HCT116 (cell line): ENCODE measurements at regions not wholly inside any gene's neighbourhood (a gene's known extent, or its start where the extent isn't known, plus 50 kb on each side); places are given as distances from the start of the nearest gene placed in this dataset.

Source experiments
- POLR2A ChIP-seq: IDR thresholded peaks from 2 replicates; pipeline ENCODE4 v1.7.0; 2011; ENCODE audit warnings: borderline replicate concordance; ENCODE audit not compliant: insufficient read depth, insufficient read length; ENCODE audit errors: extremely low read depth
- POLR2AphosphoS5 ChIP-seq: IDR thresholded peaks from 2 replicates; pipeline ENCODE4 v1.6.1; 2011; ENCODE audit warnings: mild to moderate bottlenecking, low read depth, low read length, moderate library complexity
- RAD21 ChIP-seq: IDR thresholded peaks from 2 replicates; pipeline ENCODE4 v1.6.1; 2012; ENCODE audit warnings: low read depth, mild to moderate bottlenecking
- SP1 ChIP-seq: IDR thresholded peaks from 2 replicates; pipeline ENCODE4 v1.6.1; 2012; ENCODE audit warnings: low read depth
- TF ChIP-seq, protein P1 (sequence below), 3 experiments: fragments of 200-600 bp in 1 of 3; sonication (generic) in 1 of 3; IDR thresholded peaks in 2 of 3; conservative IDR thresholded peaks in 1 of 3; 2 replicates each; pipeline ENCODE4 v1.5.1; 2012 to 2017; ENCODE audit warnings: low read depth in 2 of 3, low read length in 2 of 3, antibody characterized with exemption in 1 of 3, borderline replicate concordance in 1 of 3, control low read depth in 1 of 3, mild to moderate bottlenecking in 1 of 3, mixed read lengths in 1 of 3, mixed run types in 1 of 3, moderate library complexity in 1 of 3; ENCODE audit not compliant: insufficient read depth in 1 of 3
- TF ChIP-seq, protein P2 (sequence below): IDR thresholded peaks from 2 replicates; pipeline ENCODE4 v1.6.1; 2012
- TF ChIP-seq, protein P3 (sequence below): IDR thresholded peaks from 2 replicates; pipeline ENCODE4 v1.6.1; 2011; ENCODE audit warnings: mild to moderate bottlenecking, low read length, moderate library complexity; ENCODE audit not compliant: insufficient replicate concordance; ENCODE audit errors: extremely low read depth

DNA sequence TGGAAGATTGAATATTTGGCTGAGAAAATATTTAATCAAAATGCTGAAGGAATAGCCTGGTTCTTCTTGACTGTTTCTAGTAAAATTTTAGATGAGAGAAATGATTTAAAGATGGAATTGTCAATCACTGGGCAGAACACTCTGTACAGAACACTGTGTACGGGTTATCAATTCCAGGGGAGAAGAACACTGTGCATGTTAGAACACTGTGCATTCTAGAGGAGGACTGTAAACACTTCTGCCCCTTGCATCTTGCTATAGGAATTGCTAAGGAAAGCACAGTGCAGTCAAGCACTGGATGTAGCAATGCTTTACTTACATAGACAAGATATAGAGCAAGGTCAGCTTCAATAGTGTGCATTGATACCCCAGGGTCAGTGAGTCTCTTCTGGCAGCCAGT lies 98.7 kb downstream of the RWDD3 start:
- TF ChIP-seq, protein P1, sequence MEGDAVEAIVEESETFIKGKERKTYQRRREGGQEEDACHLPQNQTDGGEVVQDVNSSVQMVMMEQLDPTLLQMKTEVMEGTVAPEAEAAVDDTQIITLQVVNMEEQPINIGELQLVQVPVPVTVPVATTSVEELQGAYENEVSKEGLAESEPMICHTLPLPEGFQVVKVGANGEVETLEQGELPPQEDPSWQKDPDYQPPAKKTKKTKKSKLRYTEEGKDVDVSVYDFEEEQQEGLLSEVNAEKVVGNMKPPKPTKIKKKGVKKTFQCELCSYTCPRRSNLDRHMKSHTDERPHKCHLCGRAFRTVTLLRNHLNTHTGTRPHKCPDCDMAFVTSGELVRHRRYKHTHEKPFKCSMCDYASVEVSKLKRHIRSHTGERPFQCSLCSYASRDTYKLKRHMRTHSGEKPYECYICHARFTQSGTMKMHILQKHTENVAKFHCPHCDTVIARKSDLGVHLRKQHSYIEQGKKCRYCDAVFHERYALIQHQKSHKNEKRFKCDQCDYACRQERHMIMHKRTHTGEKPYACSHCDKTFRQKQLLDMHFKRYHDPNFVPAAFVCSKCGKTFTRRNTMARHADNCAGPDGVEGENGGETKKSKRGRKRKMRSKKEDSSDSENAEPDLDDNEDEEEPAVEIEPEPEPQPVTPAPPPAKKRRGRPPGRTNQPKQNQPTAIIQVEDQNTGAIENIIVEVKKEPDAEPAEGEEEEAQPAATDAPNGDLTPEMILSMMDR (IDR thresholded peaks at IDR 0.05 in 2 of 3, conservative IDR thresholded peaks at IDR 0.05 in 1 of 3; ENCODE audit: borderline replicate concordance in 1 of 3, insufficient read depth in 1 of 3, low read depth in 2 of 3, low read length in 2 of 3), result no peak
- TF ChIP-seq POLR2A (no peak), POLR2AphosphoS5 (no peak), RAD21 (no peak), SP1 (no peak)
- TF ChIP-seq, protein P2, sequence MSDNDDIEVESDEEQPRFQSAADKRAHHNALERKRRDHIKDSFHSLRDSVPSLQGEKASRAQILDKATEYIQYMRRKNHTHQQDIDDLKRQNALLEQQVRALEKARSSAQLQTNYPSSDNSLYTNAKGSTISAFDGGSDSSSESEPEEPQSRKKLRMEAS, result no peak
- TF ChIP-seq, protein P3, sequence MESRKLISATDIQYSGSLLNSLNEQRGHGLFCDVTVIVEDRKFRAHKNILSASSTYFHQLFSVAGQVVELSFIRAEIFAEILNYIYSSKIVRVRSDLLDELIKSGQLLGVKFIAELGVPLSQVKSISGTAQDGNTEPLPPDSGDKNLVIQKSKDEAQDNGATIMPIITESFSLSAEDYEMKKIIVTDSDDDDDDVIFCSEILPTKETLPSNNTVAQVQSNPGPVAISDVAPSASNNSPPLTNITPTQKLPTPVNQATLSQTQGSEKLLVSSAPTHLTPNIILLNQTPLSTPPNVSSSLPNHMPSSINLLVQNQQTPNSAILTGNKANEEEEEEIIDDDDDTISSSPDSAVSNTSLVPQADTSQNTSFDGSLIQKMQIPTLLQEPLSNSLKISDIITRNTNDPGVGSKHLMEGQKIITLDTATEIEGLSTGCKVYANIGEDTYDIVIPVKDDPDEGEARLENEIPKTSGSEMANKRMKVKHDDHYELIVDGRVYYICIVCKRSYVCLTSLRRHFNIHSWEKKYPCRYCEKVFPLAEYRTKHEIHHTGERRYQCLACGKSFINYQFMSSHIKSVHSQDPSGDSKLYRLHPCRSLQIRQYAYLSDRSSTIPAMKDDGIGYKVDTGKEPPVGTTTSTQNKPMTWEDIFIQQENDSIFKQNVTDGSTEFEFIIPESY, result no peak
